Activated CD4-positive, CD25-positive, alpha-beta regulatory T cell treated with anti-CD3 and anti-CD28 coated beads, Interleukin-2, amount 50 U/mL, for 72 hours (primary cell): ENCODE measurements at regions not wholly inside any gene's neighbourhood (a gene's known extent, or its start where the extent isn't known, plus 50 kb on each side); places are given as distances from the start of the nearest gene placed in this dataset.
"Not testable (repeated sequence)": the region's sequence is repeated elsewhere in the genome, so short reads cannot be mapped to it uniquely, and the experiment has no call there.

Experiments used
- DNase-seq: peaks from one replicate; pipeline ENCODE4 v3.0.0; 2021

GRCh38 chr5:40108764-40109390 lies 570.8 kb upstream of the PTGER4 start:
- DNase-seq = not testable (repeated sequence)

GRCh38 chr5:40107786-40108185 lies 571.9 kb upstream of the PTGER4 start:
- not testable (repeated sequence) for DNase-seq

GRCh38 chr5:40106847-40107246 lies 572.9 kb upstream of the PTGER4 start:
- no peak for DNase-seq

- no peak for DNase-seq
Measured at GRCh38 chr5:40098313-40098712, 581.4 kb upstream of the PTGER4 start.

- no peak for DNase-seq
Measured at GRCh38 chr5:40093550-40093949, 586.2 kb upstream of the PTGER4 start.

- no peak for DNase-seq
Measured at GRCh38 chr5:40089269-40089668, 590.4 kb upstream of the PTGER4 start.

DNA sequence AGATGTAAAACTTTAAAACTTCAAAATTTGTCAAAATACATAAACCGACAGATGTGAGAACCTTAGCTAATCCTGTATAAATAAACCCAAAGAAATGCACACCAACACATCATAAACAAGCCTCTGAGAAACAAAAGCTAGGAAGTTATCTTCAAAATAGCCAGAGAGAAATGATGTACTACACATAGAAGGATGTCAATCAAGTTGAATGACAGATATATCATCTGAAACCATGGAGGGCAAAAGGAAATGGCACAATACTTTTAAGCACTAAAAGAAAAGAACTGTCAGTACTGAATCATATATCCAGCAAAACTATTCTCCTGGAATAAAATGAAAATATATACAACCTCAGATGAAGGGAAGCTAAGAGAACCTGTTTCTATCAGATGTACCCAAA lies 595.1 kb upstream of the PTGER4 start:
- DNase-seq = no peak

DNA sequence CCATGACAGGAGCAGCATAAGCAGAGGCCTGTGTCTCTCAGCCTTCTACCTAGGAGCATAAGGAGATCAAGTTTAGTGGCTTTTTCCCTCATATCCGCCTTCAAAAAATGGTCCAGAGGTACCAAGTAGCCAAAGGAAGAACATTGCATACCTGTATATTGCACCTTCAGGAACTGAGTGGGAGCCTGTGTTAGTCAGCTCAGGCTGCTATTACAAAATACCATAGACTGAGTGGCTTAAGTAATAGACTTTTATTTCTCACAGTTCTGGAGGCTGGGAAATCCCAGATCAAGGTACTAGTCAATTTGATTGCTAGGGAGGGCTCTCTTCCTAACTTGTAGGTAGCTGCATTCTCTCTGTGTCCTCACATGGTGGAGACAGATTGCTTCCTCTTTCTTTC lies 597.4 kb upstream of the PTGER4 start:
- no peak for DNase-seq

GRCh38 chr5:40080191-40080590 lies 599.5 kb upstream of the PTGER4 start:
- DNase-seq = no peak

- DNase-seq = no peak
Measured at GRCh38 chr5:40078898-40079575, 600.7 kb upstream of the PTGER4 start.

DNA sequence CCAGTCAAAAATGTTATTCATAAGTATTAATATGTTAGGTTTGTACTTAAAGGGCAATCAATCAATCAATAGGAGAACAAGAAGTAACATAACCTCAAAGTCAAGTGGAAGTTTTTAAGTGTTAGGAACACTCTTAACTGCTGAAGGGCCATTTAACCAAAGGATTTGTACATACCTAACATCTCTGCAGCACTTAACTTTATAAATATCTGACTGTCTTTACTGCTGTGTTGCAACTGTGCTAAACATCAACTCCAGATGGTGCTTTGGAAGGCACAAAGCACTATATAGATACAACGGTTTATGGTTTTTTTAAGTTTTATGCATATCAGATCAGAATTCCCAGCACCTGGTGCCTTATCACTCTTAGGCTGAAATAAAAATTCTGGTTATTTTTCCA lies 604.9 kb upstream of the PTGER4 start:
- DNase-seq = no peak

DNA sequence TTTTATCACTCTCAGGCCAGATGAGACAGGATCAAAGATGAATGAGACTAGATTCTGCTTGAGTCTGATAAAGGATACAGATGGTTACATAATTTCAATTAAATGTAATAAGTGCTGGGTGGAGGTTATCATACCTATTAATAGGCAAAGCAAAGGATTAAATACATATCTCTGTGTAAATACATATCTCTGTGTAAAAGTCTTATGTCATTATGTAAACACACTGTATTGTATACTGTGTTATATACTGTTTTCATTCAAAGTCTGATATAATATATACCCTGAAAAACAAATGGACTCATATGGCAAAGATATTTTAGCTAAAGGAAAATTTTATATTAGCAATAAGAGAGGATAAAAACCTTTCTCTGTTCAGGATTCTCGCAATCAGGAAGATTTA lies 605.8 kb upstream of the PTGER4 start:
- no peak for DNase-seq

DNA sequence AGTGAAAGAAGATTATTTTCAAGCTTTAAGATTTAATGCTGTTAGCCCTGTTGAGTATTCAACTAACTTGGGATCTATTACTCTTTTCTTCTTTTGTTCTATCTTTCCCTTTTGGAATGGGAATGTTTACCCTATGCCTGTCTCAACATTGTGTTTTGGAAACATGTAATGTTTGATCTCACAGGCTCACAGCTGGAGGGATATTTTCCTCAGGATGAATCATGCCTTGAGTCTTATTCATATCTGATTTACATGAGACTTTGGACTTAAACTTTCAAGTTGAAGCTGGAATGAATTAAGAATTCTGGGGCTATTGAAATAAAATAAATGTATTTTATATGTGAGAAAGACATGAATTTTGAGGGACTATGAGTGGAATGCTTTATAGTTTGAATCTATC lies 607.8 kb upstream of the PTGER4 start:
- DNase-seq = no peak

DNA sequence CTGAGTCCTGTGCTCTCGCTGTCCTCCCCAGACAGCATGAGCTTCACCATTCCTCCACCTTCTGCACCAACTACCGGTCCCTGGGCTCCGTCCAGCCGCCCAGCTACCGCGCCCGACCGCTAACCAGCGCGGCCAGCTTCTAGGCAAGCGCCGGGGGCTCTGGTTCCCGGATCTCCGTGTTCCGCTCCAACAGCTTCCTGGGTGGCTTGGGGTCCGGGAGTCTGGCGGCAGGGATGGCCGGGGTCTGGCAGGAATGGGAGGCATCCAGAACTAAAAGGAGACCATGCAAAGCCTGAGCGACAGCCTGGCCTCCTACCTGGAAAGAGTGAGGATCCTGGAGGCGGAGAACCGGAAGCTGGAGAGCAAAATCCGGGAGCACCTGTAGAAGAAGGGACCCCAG lies 613.1 kb upstream of the PTGER4 start:
- DNase-seq = no peak

DNA sequence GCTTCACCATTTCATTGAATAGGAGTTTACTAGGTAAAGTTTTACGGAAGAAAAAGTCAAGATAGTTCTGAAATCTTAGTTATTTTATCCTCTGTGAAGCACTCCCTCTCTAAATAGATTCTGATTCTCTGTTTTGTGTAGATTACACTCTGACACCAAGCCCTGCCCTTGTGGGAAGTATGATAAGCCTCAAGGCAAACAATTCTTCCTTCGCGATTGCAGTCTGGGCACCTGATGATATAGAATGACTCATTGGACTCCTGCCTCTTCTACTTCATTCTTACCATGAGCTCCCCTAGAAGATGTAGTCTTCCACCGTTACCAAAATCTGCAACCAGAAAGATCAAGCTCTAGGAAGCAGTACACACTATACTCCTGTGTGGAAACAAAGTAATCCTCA lies 626.9 kb upstream of the PTGER4 start:
- DNase-seq = no peak

DNA sequence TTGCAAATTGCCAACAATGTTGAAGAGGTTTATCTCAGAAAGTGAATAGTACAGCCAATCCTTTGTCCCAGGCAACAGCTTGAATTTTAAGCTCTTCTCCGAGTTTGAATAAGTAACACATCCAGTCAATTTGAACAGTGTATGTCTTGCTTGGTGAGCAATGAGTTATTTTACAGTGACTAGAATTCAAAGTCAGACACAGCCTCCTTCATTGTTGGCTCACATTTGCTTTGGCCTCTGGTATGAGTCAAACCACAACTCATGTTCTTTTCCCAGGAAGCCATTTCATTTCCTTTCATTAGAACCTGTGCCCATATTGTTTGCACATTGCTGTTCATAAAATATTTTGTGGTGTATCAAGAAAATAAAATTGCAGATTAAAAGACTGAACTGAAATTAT lies 622.0 kb upstream of the DAB2 start:
- no peak for DNase-seq

DNA sequence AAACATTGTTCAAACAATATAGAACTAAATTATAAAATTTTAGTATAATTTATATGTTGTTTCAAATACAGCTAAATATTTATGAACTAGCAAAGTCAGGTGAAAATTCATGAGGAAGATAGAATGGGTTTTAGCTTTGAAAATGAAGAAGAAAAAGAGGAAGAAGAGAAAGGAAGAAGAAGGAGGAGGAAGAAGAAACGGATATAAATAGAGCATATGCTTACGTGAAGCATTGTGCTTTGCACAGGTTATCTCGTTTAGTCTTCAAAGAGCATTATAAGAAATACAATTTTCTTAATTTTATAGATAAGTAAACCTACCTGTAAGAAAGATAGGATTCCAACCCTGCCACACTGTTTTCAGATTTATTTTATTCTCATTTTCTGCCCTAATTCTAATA lies 620.6 kb upstream of the DAB2 start:
- DNase-seq = no peak

DNA sequence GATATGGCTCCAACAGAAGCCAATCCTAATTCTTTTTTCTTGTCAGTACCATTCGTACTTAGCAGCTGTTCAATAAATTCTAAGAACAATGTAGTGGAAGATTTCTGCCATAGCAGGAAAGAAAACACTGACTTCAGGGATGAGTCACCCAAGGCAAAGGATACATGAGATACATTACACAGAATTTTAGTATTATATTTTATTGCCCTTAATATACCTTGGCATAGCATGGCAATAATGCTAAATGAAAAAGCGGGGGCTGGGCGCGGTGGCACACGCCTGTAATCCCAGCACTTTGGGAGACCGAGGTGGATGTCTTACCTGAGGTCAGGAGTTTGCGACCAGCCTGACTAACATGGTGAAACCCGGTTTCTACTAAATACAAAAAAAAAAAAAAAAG lies 619.1 kb upstream of the DAB2 start:
- DNase-seq = no peak

DNA sequence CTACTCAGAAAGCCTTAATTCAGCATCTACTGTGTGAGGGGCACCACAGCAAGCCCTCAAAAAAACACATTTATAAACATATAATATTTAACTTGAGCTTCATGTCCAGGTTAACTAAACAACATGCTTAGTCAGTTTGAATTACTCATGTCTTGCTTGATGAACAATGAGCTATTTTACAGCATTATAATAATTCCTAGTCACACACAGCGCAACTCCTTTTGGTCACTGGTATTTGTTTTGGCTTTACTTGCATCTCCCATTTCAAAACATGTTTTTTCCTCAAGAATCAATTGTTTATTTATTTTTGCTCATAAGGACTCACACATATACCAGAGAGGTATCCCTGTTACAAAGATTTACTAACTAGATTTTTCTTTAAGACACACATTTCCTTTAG lies 616.7 kb upstream of the DAB2 start:
- no peak for DNase-seq

DNA sequence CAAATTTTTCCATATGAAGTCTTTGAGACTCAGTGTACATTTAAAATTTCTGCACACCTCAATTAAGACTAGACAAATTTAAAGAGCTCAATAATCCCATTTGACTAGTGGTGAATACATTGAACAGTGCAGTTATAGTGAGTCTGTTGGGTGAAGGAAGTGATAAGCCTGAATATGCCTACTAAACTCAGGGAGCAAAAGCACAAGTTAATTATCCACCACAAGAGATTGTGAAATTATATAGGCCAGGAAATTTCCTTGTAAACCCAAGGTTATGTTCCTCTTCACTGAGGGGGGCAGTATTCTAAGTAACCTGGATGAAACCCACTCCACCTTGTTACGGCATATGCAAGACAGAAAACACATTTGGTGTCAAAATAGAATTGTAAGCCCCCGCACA lies 612.9 kb upstream of the DAB2 start:
- no peak for DNase-seq

DNA sequence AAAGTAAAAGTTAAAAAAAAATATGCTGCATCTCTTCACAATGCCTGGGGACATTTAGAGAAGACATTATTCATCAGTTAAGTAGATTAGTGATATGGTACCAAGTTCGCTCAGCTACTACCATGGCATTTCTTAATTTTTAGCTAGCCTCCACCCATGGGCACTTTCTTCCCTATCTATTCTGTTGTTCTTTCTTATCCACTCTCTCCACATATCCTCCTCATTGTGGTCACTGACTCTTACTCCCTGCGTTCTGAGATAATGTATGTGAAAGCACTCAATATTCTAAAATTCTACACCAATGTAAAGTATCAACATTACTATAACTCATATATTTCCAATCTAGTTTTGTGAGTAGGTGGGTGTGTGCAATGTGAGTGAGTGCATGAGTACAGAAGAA lies 609.7 kb upstream of the DAB2 start:
- DNase-seq = no peak

- DNase-seq = no peak
Measured at GRCh38 chr5:40033411-40033810, 608.6 kb upstream of the DAB2 start.

GRCh38 chr5:40033009-40033408 lies 608.2 kb upstream of the DAB2 start:
- no peak for DNase-seq

DNA sequence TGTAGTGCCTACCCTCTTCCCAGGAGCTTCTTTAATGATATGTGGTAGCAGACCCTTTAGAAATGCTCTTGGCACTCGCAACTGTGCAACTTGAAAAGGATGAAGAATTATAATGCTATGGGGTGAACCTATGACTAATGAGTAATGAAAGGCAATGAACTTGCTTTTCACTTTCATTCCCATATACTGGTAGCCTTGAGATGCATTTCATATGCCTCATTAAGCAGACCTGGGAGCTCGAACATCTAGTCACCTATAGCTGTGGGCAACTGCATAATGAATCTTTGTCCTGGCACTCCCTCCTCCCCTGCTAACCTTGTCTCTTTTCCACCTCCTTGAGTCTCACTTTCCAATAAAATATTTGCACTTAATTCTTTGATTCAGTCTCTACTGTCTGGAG lies 605.9 kb upstream of the DAB2 start:
- DNase-seq = no peak
